H1 (cell line): ENCODE measurements at regions not wholly inside any gene's neighbourhood (a gene's known extent, or its start where the extent isn't known, plus 50 kb on each side); places are given as distances from the start of the nearest gene placed in this dataset.

Experiments
- CTCF ChIA-PET: fragments of 300-600 bp; sonication (Branson Sonifier 250); formaldehyde crosslinking; loops from one replicate; lab custom pipeline; 2021; ENCODE audit not compliant: partially characterized antibody; lab: Charles Lee
- POLR2A ChIA-PET: fragments of 300-600 bp; sonication (Branson Sonifier 250); formaldehyde crosslinking; loops from one replicate; lab custom pipeline; 2021; ENCODE audit warnings: inconsistent platforms; ENCODE audit not compliant: partially characterized antibody; lab: Charles Lee
- DNase-seq, 2 experiments: peaks; one replicate each; pipeline versions ENCODE4 v3.0.0 to v3.0.0-alpha.2; 2010 to 2022; ENCODE audit warnings: low spot score in 2 of 2, low read depth in 1 of 2, mixed read lengths in 1 of 2
- FAIRE-seq: peaks from 2 replicates; lab custom pipeline; 2011; peaks lifted over from hg19 to GRCh38; lab: Jason Lieb, UNC
- H2AFZ ChIP-seq: 2 replicates; pipeline ENCODE4 v1.8.1; 2012; ENCODE audit warnings: low read length, inconsistent platforms
- H2AK5ac ChIP-seq: 2 replicates; pipeline ENCODE4 v1.6.1; 2013; ENCODE audit warnings: low read depth, low read length
- H2BK120ac ChIP-seq: replicated peaks from 2 replicates; pipeline ENCODE3; 2013; ENCODE audit warnings: low read depth, low read length, inconsistent platforms
- H2BK12ac ChIP-seq: 2 replicates; pipeline ENCODE4 v1.6.1; 2013; ENCODE audit warnings: low read depth, low read length
- H2BK15ac ChIP-seq: 2 replicates; pipeline ENCODE4 v1.6.1; 2013; ENCODE audit warnings: low read length
- H2BK20ac ChIP-seq: 2 replicates; pipeline ENCODE4 v1.6.1; 2013; ENCODE audit warnings: low read length
- H2BK5ac ChIP-seq: 2 replicates; pipeline ENCODE4 v1.6.1; 2013; ENCODE audit warnings: low read depth, low read length
- H3K14ac ChIP-seq: 2 replicates; pipeline ENCODE4 v1.6.1; 2013; ENCODE audit warnings: inconsistent platforms; ENCODE audit not compliant: insufficient read length
- H3K18ac ChIP-seq: 2 replicates; pipeline ENCODE4 v1.6.1; 2013; ENCODE audit warnings: low read length; ENCODE audit errors: extremely low read depth
- H3K23ac ChIP-seq: 2 replicates; pipeline ENCODE4 v1.6.1; 2013; ENCODE audit warnings: inconsistent platforms; ENCODE audit not compliant: insufficient read length
- H3K23me2 ChIP-seq: 2 replicates; pipeline ENCODE4 v1.6.1; 2013; ENCODE audit warnings: low read depth, low read length
- H3K27ac ChIP-seq: 2 replicates; pipeline ENCODE4 v1.6.1; 2011; ENCODE audit warnings: low read depth, low read length, inconsistent platforms
- H3K27me3 ChIP-seq, 4 experiments: replicated peaks in 1 of 4; 1 replicate in 1 of 4; 2 replicates in 3 of 4; pipeline versions ENCODE4 v1.6.1 to v1.8.1; 2011 to 2013; ENCODE audit warnings: low read length in 3 of 4, mild to moderate bottlenecking in 3 of 4, inconsistent platforms in 2 of 4, mixed read lengths in 2 of 4, moderate library complexity in 1 of 4; ENCODE audit not compliant: control insufficient read depth in 3 of 4, insufficient read depth in 3 of 4; ENCODE audit errors: extremely low read depth in 1 of 4
- H3K36me3 ChIP-seq, 4 experiments: 2 replicates each; pipeline versions ENCODE4 v1.6.1 to v1.8.1; 2011 to 2013; ENCODE audit warnings: mild to moderate bottlenecking in 4 of 4, low read length in 3 of 4, moderate library complexity in 2 of 4, control low read depth in 1 of 4, inconsistent platforms in 1 of 4; ENCODE audit not compliant: insufficient read depth in 4 of 4, control insufficient read depth in 2 of 4
- H3K4ac ChIP-seq: replicated peaks from 2 replicates; pipeline ENCODE3; 2013; ENCODE audit warnings: low read length, low read depth, mixed read lengths, inconsistent platforms; ENCODE audit not compliant: insufficient read length
- H3K4me1 ChIP-seq, 4 experiments: replicated peaks in 1 of 4; 1 replicate in 1 of 4; 2 replicates in 3 of 4; pipeline versions ENCODE4 v1.6.1 to v1.8.1; 2011 to 2013; ENCODE audit warnings: low read length in 3 of 4, inconsistent platforms in 2 of 4, mixed read lengths in 1 of 4; ENCODE audit not compliant: insufficient read depth in 4 of 4, control insufficient read depth in 3 of 4
- H3K4me2 ChIP-seq, 2 experiments: 2 replicates each; pipeline versions ENCODE4 v1.6.1 to v1.8.1; 2011 to 2013; ENCODE audit warnings: low read depth in 2 of 2, low read length in 2 of 2, control low read depth in 1 of 2, inconsistent platforms in 1 of 2, mild to moderate bottlenecking in 1 of 2; ENCODE audit not compliant: insufficient read depth in 1 of 2
- H3K4me3 ChIP-seq, 4 experiments: fragments of 200-600, 300-600 bp in 1 of 4; sonication (generic), shearing (Covaris generic), sonication (Bioruptor Twin) in 1 of 4; 2 replicates each; pipeline versions ENCODE4 v1.5.1 to v1.8.1; 2011 to 2016; ENCODE audit warnings: low read length in 4 of 4, low read depth in 3 of 4, control low read depth in 2 of 4, inconsistent platforms in 2 of 4, mild to moderate bottlenecking in 2 of 4, mixed read lengths in 1 of 4, moderate library complexity in 1 of 4; ENCODE audit not compliant: insufficient read depth in 2 of 4; ENCODE audit errors: extremely low read depth in 1 of 4
- H3K56ac ChIP-seq: replicated peaks from 2 replicates; pipeline ENCODE3; 2013; ENCODE audit warnings: low read depth, mild to moderate bottlenecking, mixed read lengths, low read length, inconsistent platforms; ENCODE audit not compliant: insufficient read length
- H3K79me1 ChIP-seq: 2 replicates; pipeline ENCODE4 v1.6.1; 2013; ENCODE audit warnings: low read depth, low read length, control low read depth
- H3K79me2 ChIP-seq, 2 experiments: 2 replicates each; pipeline versions ENCODE4 v1.6.1 to v1.8.1; 2012 to 2013; ENCODE audit warnings: low read length in 2 of 2, mild to moderate bottlenecking in 2 of 2, inconsistent platforms in 1 of 2; ENCODE audit not compliant: insufficient read depth in 2 of 2, control insufficient read depth in 1 of 2
- H3K9ac ChIP-seq, 4 experiments: replicated peaks in 1 of 4; 1 replicate in 1 of 4; 2 replicates in 3 of 4; pipeline versions ENCODE4 v1.6.1 to v1.8.1; 2011 to 2013; ENCODE audit warnings: low read depth in 3 of 4, low read length in 3 of 4, control low read depth in 2 of 4, mild to moderate bottlenecking in 2 of 4, moderate library complexity in 2 of 4, inconsistent platforms in 1 of 4; ENCODE audit errors: extremely low read depth in 1 of 4
- H3K9me3 ChIP-seq, 2 experiments: 2 replicates each; pipeline versions ENCODE4 v1.6.1 to v1.8.1; 2012 to 2013; ENCODE audit warnings: mild to moderate bottlenecking in 2 of 2, moderate library complexity in 2 of 2, control low read depth in 1 of 2, inconsistent platforms in 1 of 2, low read depth in 1 of 2, low read length in 1 of 2, mixed read lengths in 1 of 2; ENCODE audit not compliant: insufficient read depth in 2 of 2
- H4K20me1 ChIP-seq, 2 experiments: replicated peaks in 1 of 2; 2 replicates each; pipeline versions ENCODE3 to v1.8.1; 2011 to 2013; ENCODE audit warnings: inconsistent platforms in 2 of 2, low read length in 2 of 2, mild to moderate bottlenecking in 1 of 2; ENCODE audit not compliant: insufficient read depth in 2 of 2, control insufficient read depth in 1 of 2
- H4K5ac ChIP-seq: 2 replicates; pipeline ENCODE4 v1.6.1; 2013; ENCODE audit warnings: low read length, low read depth, mixed read lengths, inconsistent platforms; ENCODE audit not compliant: insufficient read length
- H4K8ac ChIP-seq: 2 replicates; pipeline ENCODE4 v1.8.0; 2013; ENCODE audit warnings: mild to moderate bottlenecking, moderate library complexity, low read length, inconsistent platforms; ENCODE audit not compliant: insufficient read depth; ENCODE audit errors: extremely low read depth
- H4K91ac ChIP-seq: replicated peaks from 2 replicates; pipeline ENCODE3; 2013; ENCODE audit warnings: low read length, mixed read lengths, inconsistent platforms; ENCODE audit not compliant: insufficient read length
- CEBPB ChIP-seq: IDR thresholded peaks from 2 replicates; pipeline ENCODE4 v1.6.1; 2012; ENCODE audit warnings: low read depth, low read length
- RNF2 ChIP-seq: fragments of 200-900, 300-1000 bp; sonication (generic); IDR thresholded peaks from 2 replicates; pipeline ENCODE4 v1.7.1; 2016; ENCODE audit warnings: borderline replicate concordance, low read depth, mild to moderate bottlenecking, antibody characterized with exemption, low read length; ENCODE audit not compliant: poor library complexity, severe bottlenecking; ENCODE audit errors: missing control alignments
- SP2 ChIP-seq: IDR thresholded peaks from 2 replicates; pipeline ENCODE4 v1.6.1; 2012; ENCODE audit warnings: mild to moderate bottlenecking, low read length, inconsistent platforms
- WGBS, 2 experiments: shearing (Covaris generic) in 1 of 2; methylation state at CpG; one replicate each; pipeline versions ENCODE4 v1.1.6 to v1.1.7; 2013 to 2015; ENCODE audit warnings: low lambda C conversion rate in 2 of 2, mixed read lengths in 2 of 2, inconsistent platforms in 1 of 2, low coverage in 1 of 2, missing lambda C conversion rate in 1 of 2; ENCODE audit not compliant: insufficient replicate concordance in 2 of 2, insufficient coverage in 1 of 2, insufficient read length in 1 of 2; ENCODE audit errors: extremely low coverage in 1 of 2, missing lambda C conversion rate in 1 of 2; 5-methylcytosine and 5-hydroxymethylcytosine counted together
- TF ChIP-seq, protein P1 (sequence below), 3 experiments: IDR thresholded peaks; 1 replicate in 2 of 3; 2 replicates in 1 of 3; pipeline versions ENCODE4 v1.5.1 to v1.6.1; 2011; ENCODE audit warnings: low read length in 3 of 3, mild to moderate bottlenecking in 3 of 3, inconsistent platforms in 2 of 3, low read depth in 1 of 3, moderate library complexity in 1 of 3; ENCODE audit not compliant: insufficient read depth in 1 of 3; ENCODE audit errors: control extremely low read depth in 1 of 3

GRCh38 chr5:128765448-128766061, 199.7 kb upstream of the SLC27A6 start:
- H3K4me3 ChIP-seq = no peak overlapping the region
- ChIA-PET POLR2A (no interaction called here), CTCF (no interaction called here)
- no peak for FAIRE-seq
- H3K23ac ChIP-seq = no peak overlapping the region
- no peak overlapping the region for H2BK12ac ChIP-seq
- no peak overlapping the region for H3K9ac ChIP-seq
- no peak overlapping the region for H2BK120ac ChIP-seq
- H4K5ac ChIP-seq = no peak overlapping the region
- DNase-seq = no peak
- H3K4me2 ChIP-seq = no peak overlapping the region
- H4K91ac ChIP-seq = no peak overlapping the region
- H3K4ac ChIP-seq = no peak overlapping the region
- H4K8ac ChIP-seq = no peak overlapping the region
- H2AK5ac ChIP-seq = no peak overlapping the region
- no peak overlapping the region for H2AFZ ChIP-seq
- H3K79me2 ChIP-seq = no peaks in the 10 kb centered on the region
- no peaks in the 10 kb centered on the region for H3K27me3 ChIP-seq
- no peaks in the 10 kb centered on the region for H3K4me1 ChIP-seq
- H3K56ac ChIP-seq = no peak overlapping the region
- TF ChIP-seq RNF2 (no peak), CEBPB (no peak), SP2 (no peak)
- TF ChIP-seq, protein P1, sequence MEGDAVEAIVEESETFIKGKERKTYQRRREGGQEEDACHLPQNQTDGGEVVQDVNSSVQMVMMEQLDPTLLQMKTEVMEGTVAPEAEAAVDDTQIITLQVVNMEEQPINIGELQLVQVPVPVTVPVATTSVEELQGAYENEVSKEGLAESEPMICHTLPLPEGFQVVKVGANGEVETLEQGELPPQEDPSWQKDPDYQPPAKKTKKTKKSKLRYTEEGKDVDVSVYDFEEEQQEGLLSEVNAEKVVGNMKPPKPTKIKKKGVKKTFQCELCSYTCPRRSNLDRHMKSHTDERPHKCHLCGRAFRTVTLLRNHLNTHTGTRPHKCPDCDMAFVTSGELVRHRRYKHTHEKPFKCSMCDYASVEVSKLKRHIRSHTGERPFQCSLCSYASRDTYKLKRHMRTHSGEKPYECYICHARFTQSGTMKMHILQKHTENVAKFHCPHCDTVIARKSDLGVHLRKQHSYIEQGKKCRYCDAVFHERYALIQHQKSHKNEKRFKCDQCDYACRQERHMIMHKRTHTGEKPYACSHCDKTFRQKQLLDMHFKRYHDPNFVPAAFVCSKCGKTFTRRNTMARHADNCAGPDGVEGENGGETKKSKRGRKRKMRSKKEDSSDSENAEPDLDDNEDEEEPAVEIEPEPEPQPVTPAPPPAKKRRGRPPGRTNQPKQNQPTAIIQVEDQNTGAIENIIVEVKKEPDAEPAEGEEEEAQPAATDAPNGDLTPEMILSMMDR (IDR thresholded peaks at IDR 0.05; ENCODE audit: control extremely low read depth in 1 of 3, insufficient read depth in 1 of 3, low read depth in 1 of 3, low read length in 3 of 3) = no peak
- H3K23me2 ChIP-seq = peaks cover 2% of the 10 kb centered on the region; the same call in 1 of the 2 replicates
- H3K9me3 ChIP-seq = no peaks in the 10 kb centered on the region
- no peak overlapping the region for H3K14ac ChIP-seq
- WGBS, 2 experiments = 86% methylated on average over 3 of the region's 3 CpGs; no CpG with 5 or more reads in 1 of the 2 experiments
- H2BK15ac ChIP-seq = no peak overlapping the region
- H2BK20ac ChIP-seq = no peak overlapping the region
- H3K18ac ChIP-seq = no peak overlapping the region
- H3K36me3 ChIP-seq = no peaks in the 10 kb centered on the region
- no peaks in the 10 kb centered on the region for H3K79me1 ChIP-seq
- H3K27ac ChIP-seq = no peak overlapping the region
- H2BK5ac ChIP-seq = no peak overlapping the region
- H4K20me1 ChIP-seq = no peaks in the 10 kb centered on the region
